ENCODE measurements at regions not wholly inside any gene's neighbourhood (a gene's known extent, or its start where the extent isn't known, plus 50 kb on each side); places are given as distances from the start of the nearest gene placed in this dataset.

GRCh38 chr5:77876316-77876715, 100.2 kb upstream of the TBCA start:
- Histone ChIP-seq H2AFZ (ENCODE audit: control insufficient read depth, low read depth, low read length) (no peak overlapping the region), H3K9ac (ENCODE audit: control insufficient read depth, insufficient read depth, low read length) (no peak overlapping the region), H3K79me2 (ENCODE audit: control insufficient read depth, insufficient read depth, low read length) (no peaks in the 10 kb centered on the region), H3K4me2 (ENCODE audit: control insufficient read depth, insufficient read depth) (no peak overlapping the region), H3K27me3 (replicated peaks in 1 of 2; ENCODE audit: control insufficient read depth in 2 of 2, insufficient read depth in 2 of 2, low read length in 1 of 2) (no peaks in the 10 kb centered on the region), H3K36me3 (ENCODE audit: control insufficient read depth in 2 of 2, insufficient read depth in 2 of 2, low read length in 1 of 2) (no peaks in the 10 kb centered on the region), H3K4me3 (no peak overlapping the region), H3K27ac (ENCODE audit: control insufficient read depth, insufficient read depth) (no peak overlapping the region), H3K9me3 (replicated peaks; ENCODE audit: control insufficient read depth, insufficient read depth, low read length) (no peaks in the 10 kb centered on the region), H4K20me1 (ENCODE audit: control insufficient read depth, insufficient read depth) (no peaks in the 10 kb centered on the region), H3K4me1 (ENCODE audit: control insufficient read depth, insufficient read depth, low read length) (peaks cover 23% of the 10 kb centered on the region)
- no peak for DNase-seq (ENCODE audit: low read depth, low spot score)
- no peak for ATAC-seq
- ChIA-PET CTCF (interaction anchor here (0.9 to 3.6 kb wide), 5 partner anchors 8 to 102 kb away, joined by 3 to 15 read pairs (median 3); no protein-coding TSS in a partner anchor), SMC1A (ENCODE audit: uncharacterized antibody, unreplicated experiment) (interaction anchor here (0.9 to 10.2 kb wide), 12 partner anchors 8 to 316 kb away, joined by 3 to 81 read pairs (median 4); no protein-coding TSS in a partner anchor), POLR2A (interaction anchor here (0.5 to 1.5 kb wide), 6 partner anchors 10 to 1053 kb away, joined by 3 to 5 read pairs (median 3); no protein-coding TSS in a partner anchor), RAD21 (ENCODE audit: unreplicated experiment) (interaction anchor here (0.5 to 4.5 kb wide), 7 partner anchors 15 to 315 kb away, joined by 3 to 68 read pairs (median 4); no protein-coding TSS in a partner anchor)
- no TSS peak for BruUV-seq (replicated peaks)
- 0% methylated on average over 1 of the region's 1 CpG for WGBS (ENCODE audit: insufficient coverage, insufficient replicate concordance, low lambda C conversion rate, missing lambda C conversion rate)
- FAIRE-seq = no peak
- intact Hi-C loops (cut with micrococcal nuclease; ENCODE audit: unreplicated experiment) (no loop called here), in situ Hi-C loops (cut with MboI) (no loop called here)
- no peak for TF ChIP-seq NFXL1 (IDR thresholded peaks at IDR 0.05; ENCODE audit: borderline replicate concordance)
- TF ChIP-seq PAX5 (IDR thresholded peaks at IDR 0.05; ENCODE audit: borderline replicate concordance, low read depth, low read length) = no peak
- TF ChIP-seq SPI1 (IDR thresholded peaks at IDR 0.05; ENCODE audit: borderline replicate concordance, insufficient read depth, low read depth, low read length) = no peak
- no peak for TF ChIP-seq MEF2B (IDR thresholded peaks at IDR 0.05; ENCODE audit: partially characterized antibody, poor library complexity, severe bottlenecking)
- TF ChIP-seq NFYB (IDR thresholded peaks at IDR 0.05; ENCODE audit: insufficient read depth, low read depth, low read length) = no peak
- TF ChIP-seq KLF5 (IDR thresholded peaks at IDR 0.05; ENCODE audit: partially characterized antibody) = no peak
- TF ChIP-seq GABPA (IDR thresholded peaks at IDR 0.05; ENCODE audit: low read depth) = no peak
- no peak for TF ChIP-seq NBN (IDR thresholded peaks at IDR 0.05)
- no peak for TF ChIP-seq MLLT1 (IDR thresholded peaks at IDR 0.05)
- TF ChIP-seq SUZ12 (IDR thresholded peaks at IDR 0.05; ENCODE audit: unreplicated experiment) = no peak
- no peak for TF ChIP-seq JUNB (IDR thresholded peaks at IDR 0.05)
- no peak for TF ChIP-seq NRF1 (conservative IDR thresholded peaks at IDR 0.05; ENCODE audit: low read depth, low read length)
- no peak for TF ChIP-seq TCF12 (IDR thresholded peaks at IDR 0.05; ENCODE audit: low read depth, low read length)
- no peak for TF ChIP-seq IKZF2 (IDR thresholded peaks at IDR 0.05)
- no peak for TF ChIP-seq KDM1A (IDR thresholded peaks at IDR 0.05; ENCODE audit: borderline replicate concordance)
- no peak for TF ChIP-seq EZH2 (IDR thresholded peaks at IDR 0.05; ENCODE audit: borderline replicate concordance, control insufficient read depth, low read depth, low read length)
- TF ChIP-seq HDGF (IDR thresholded peaks at IDR 0.05) = no peak
- TF ChIP-seq CBX5 (IDR thresholded peaks at IDR 0.05; ENCODE audit: low read depth) = no peak
